Neural cell (in vitro differentiated cells): ENCODE measurements at regions not wholly inside any gene's neighbourhood (a gene's known extent, or its start where the extent isn't known, plus 50 kb on each side); places are given as distances from the start of the nearest gene placed in this dataset.

Source experiments
- H2AFZ ChIP-seq: fragments of 200-600, 300-800 bp; sonication (generic), shearing (Covaris generic); 2 replicates; pipeline ENCODE4 v1.6.0; 2014; ENCODE audit warnings: low read depth, mild to moderate bottlenecking, antibody characterized with exemption, low read length, moderate library complexity
- H3F3A ChIP-seq: fragments of 200-600 bp; shearing (Covaris generic); 2 replicates; pipeline ENCODE4 v1.6.1; 2016; ENCODE audit warnings: mild to moderate bottlenecking, moderate library complexity, mixed read lengths, antibody characterized with exemption, low read length; ENCODE audit not compliant: insufficient read depth, poor library complexity, severe bottlenecking
- H3K27ac ChIP-seq: fragments of 200-600, 300-800 bp; sonication (generic), shearing (Covaris generic); 2 replicates; pipeline ENCODE4 v1.5.1; 2014; ENCODE audit warnings: mild to moderate bottlenecking, low read length, moderate library complexity
- H3K27me3 ChIP-seq: fragments of 300-800, 200-600 bp; sonication (generic), shearing (Covaris generic); 2 replicates; pipeline ENCODE4 v1.6.0; 2014; ENCODE audit warnings: mild to moderate bottlenecking, low read depth, low read length, moderate library complexity; ENCODE audit not compliant: insufficient read depth
- H3K36me3 ChIP-seq: fragments of 300-800, 200-600 bp; sonication (generic), shearing (Covaris generic); 2 replicates; pipeline ENCODE4 v1.5.1; 2014; ENCODE audit warnings: mild to moderate bottlenecking, antibody characterized with exemption, low read length, moderate library complexity; ENCODE audit not compliant: insufficient read depth
- H3K4me2 ChIP-seq: fragments of 300-800, 200-600 bp; sonication (generic), shearing (Covaris generic); 2 replicates; pipeline ENCODE4 v1.6.0; 2014; ENCODE audit warnings: mild to moderate bottlenecking, low read length
- H3K4me3 ChIP-seq: fragments of 300-800, 200-600 bp; sonication (generic), shearing (Covaris generic); 2 replicates; pipeline ENCODE4 v1.5.1; 2014; ENCODE audit warnings: mild to moderate bottlenecking, low read length, moderate library complexity
- H3K79me2 ChIP-seq: fragments of 200-600 bp; shearing (Covaris generic); replicated peaks from 2 replicates; pipeline ENCODE4 v1.6.0; 2014; ENCODE audit warnings: mild to moderate bottlenecking, low read length, moderate library complexity; ENCODE audit not compliant: insufficient read depth
- H3K9ac ChIP-seq: fragments of 300-800, 200-600 bp; sonication (generic), shearing (Covaris generic); 2 replicates; pipeline ENCODE4 v1.6.1; 2016; ENCODE audit warnings: mild to moderate bottlenecking, low read length, mixed read lengths
- H3K9me2 ChIP-seq: fragments of 200-600 bp; shearing (Covaris generic); 2 replicates; pipeline ENCODE4 v1.6.1; 2016; ENCODE audit warnings: mild to moderate bottlenecking, low read length, mixed read lengths; ENCODE audit not compliant: insufficient read depth
- H3K9me3 ChIP-seq: fragments of 200-600, 300-800 bp; sonication (generic), shearing (Covaris generic); 2 replicates; pipeline ENCODE4 v1.6.1; 2016; ENCODE audit warnings: mild to moderate bottlenecking, mixed run types, low read length, moderate library complexity, mixed read lengths
- H4K20me1 ChIP-seq: fragments of 200-600 bp; shearing (Covaris generic); 2 replicates; pipeline ENCODE4 v1.6.1; 2016; ENCODE audit warnings: mild to moderate bottlenecking, mixed run types; ENCODE audit not compliant: insufficient read depth
- EP300 ChIP-seq: fragments of 450-650 bp; conservative IDR thresholded peaks from 2 replicates; pipeline ENCODE4 v1.6.1; 2014; ENCODE audit warnings: antibody characterized with exemption, mild to moderate bottlenecking, moderate library complexity; ENCODE audit not compliant: poor library complexity, severe bottlenecking
- EZH2 ChIP-seq: fragments of 200-600, 300-800 bp; shearing (Covaris generic), sonication (generic); IDR thresholded peaks from 2 replicates; pipeline ENCODE4 v1.6.1; 2014; ENCODE audit warnings: antibody characterized with exemption, low read length, borderline replicate concordance, mild to moderate bottlenecking; ENCODE audit not compliant: insufficient read depth, poor library complexity, severe bottlenecking
- MXI1 ChIP-seq: fragments of 450-650 bp; conservative IDR thresholded peaks from 2 replicates; pipeline ENCODE4 v1.6.1; 2014; ENCODE audit warnings: antibody characterized with exemption, mild to moderate bottlenecking; ENCODE audit not compliant: poor library complexity, severe bottlenecking
- POLR2AphosphoS5 ChIP-seq: IDR thresholded peaks from 2 replicates; pipeline ENCODE4 v1.6.1; 2012
- RAD21 ChIP-seq: fragments of 450-650 bp; conservative IDR thresholded peaks from 2 replicates; pipeline ENCODE4 v1.6.1; 2014; ENCODE audit warnings: antibody characterized with exemption, mild to moderate bottlenecking, moderate library complexity
- SMC3 ChIP-seq: fragments of 450-650 bp; conservative IDR thresholded peaks from 2 replicates; pipeline ENCODE4 v1.6.1; 2014; ENCODE audit warnings: antibody characterized with exemption, mild to moderate bottlenecking, moderate library complexity; ENCODE audit not compliant: poor library complexity
- TAF1 ChIP-seq: IDR thresholded peaks from 2 replicates; pipeline ENCODE4 v1.6.1; 2012; ENCODE audit warnings: low read depth
- TF ChIP-seq, protein P1 (sequence below): fragments of 450-650 bp; IDR thresholded peaks from 2 replicates; pipeline ENCODE4 v1.5.1; 2014; ENCODE audit warnings: antibody characterized with exemption, mild to moderate bottlenecking, moderate library complexity; ENCODE audit not compliant: poor library complexity, severe bottlenecking
- TF ChIP-seq, protein P2 (sequence below): IDR thresholded peaks from 2 replicates; pipeline ENCODE4 v1.6.1; 2012; ENCODE audit warnings: borderline replicate concordance

DNA sequence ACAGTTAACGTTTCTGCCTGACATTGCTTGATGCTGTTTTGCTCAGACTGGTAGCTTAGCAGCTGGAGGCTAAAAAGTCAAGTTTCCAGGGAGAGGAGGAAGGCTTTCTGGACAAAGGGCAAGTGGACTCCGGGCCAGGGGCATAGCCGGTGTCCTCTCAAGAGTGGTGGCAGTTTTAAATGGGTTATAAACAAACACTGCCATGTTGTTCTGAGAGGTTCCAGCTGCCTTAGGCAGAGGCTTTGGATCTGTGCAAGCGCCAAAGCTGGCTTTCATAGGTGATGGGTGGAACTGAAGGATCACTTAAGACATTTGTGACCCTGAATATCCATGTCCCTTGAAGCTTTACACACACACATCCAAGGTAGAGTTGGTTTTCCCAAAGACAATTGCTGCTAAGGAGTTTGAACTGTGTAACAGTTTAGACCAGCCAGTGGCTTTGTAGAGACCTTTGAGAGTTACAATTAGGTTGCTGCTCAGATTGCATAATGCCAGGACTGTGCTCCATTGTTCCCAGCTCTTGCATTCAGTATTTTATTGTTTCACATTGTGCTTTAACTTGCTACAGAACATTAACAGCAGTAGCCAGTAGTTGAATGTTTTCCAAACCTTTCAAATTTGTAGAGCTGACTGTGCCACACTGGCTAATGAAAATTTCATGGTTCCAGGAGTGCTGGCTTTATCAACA, 54.1 kb upstream of the AP1S2 start:
- Histone ChIP-seq H3K4me3 (no peak overlapping the region), H3K9ac (no peak overlapping the region), H3K36me3 (no peaks in the 10 kb centered on the region), H3K9me3 (no peaks in the 10 kb centered on the region), H3K4me2 (no peak overlapping the region), H3K27ac (no peak overlapping the region), H3K27me3 (no peaks in the 10 kb centered on the region), H3F3A (no peaks in the 10 kb centered on the region), H2AFZ (no peak overlapping the region), H3K79me2 (no peaks in the 10 kb centered on the region), H3K9me2 (no peaks in the 10 kb centered on the region), H4K20me1 (no peaks in the 10 kb centered on the region)
- TF ChIP-seq RAD21 = no peak
- TF ChIP-seq, protein P1, sequence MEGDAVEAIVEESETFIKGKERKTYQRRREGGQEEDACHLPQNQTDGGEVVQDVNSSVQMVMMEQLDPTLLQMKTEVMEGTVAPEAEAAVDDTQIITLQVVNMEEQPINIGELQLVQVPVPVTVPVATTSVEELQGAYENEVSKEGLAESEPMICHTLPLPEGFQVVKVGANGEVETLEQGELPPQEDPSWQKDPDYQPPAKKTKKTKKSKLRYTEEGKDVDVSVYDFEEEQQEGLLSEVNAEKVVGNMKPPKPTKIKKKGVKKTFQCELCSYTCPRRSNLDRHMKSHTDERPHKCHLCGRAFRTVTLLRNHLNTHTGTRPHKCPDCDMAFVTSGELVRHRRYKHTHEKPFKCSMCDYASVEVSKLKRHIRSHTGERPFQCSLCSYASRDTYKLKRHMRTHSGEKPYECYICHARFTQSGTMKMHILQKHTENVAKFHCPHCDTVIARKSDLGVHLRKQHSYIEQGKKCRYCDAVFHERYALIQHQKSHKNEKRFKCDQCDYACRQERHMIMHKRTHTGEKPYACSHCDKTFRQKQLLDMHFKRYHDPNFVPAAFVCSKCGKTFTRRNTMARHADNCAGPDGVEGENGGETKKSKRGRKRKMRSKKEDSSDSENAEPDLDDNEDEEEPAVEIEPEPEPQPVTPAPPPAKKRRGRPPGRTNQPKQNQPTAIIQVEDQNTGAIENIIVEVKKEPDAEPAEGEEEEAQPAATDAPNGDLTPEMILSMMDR = no peak
- TF ChIP-seq POLR2AphosphoS5 = no peak
- TF ChIP-seq EP300 = no peak
- TF ChIP-seq, protein P2, sequence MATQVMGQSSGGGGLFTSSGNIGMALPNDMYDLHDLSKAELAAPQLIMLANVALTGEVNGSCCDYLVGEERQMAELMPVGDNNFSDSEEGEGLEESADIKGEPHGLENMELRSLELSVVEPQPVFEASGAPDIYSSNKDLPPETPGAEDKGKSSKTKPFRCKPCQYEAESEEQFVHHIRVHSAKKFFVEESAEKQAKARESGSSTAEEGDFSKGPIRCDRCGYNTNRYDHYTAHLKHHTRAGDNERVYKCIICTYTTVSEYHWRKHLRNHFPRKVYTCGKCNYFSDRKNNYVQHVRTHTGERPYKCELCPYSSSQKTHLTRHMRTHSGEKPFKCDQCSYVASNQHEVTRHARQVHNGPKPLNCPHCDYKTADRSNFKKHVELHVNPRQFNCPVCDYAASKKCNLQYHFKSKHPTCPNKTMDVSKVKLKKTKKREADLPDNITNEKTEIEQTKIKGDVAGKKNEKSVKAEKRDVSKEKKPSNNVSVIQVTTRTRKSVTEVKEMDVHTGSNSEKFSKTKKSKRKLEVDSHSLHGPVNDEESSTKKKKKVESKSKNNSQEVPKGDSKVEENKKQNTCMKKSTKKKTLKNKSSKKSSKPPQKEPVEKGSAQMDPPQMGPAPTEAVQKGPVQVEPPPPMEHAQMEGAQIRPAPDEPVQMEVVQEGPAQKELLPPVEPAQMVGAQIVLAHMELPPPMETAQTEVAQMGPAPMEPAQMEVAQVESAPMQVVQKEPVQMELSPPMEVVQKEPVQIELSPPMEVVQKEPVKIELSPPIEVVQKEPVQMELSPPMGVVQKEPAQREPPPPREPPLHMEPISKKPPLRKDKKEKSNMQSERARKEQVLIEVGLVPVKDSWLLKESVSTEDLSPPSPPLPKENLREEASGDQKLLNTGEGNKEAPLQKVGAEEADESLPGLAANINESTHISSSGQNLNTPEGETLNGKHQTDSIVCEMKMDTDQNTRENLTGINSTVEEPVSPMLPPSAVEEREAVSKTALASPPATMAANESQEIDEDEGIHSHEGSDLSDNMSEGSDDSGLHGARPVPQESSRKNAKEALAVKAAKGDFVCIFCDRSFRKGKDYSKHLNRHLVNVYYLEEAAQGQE = no peak
- TF ChIP-seq SMC3 = no peak
- TF ChIP-seq EZH2 = no peak
- TF ChIP-seq TAF1 = no peak
- no peak for TF ChIP-seq MXI1

DNA sequence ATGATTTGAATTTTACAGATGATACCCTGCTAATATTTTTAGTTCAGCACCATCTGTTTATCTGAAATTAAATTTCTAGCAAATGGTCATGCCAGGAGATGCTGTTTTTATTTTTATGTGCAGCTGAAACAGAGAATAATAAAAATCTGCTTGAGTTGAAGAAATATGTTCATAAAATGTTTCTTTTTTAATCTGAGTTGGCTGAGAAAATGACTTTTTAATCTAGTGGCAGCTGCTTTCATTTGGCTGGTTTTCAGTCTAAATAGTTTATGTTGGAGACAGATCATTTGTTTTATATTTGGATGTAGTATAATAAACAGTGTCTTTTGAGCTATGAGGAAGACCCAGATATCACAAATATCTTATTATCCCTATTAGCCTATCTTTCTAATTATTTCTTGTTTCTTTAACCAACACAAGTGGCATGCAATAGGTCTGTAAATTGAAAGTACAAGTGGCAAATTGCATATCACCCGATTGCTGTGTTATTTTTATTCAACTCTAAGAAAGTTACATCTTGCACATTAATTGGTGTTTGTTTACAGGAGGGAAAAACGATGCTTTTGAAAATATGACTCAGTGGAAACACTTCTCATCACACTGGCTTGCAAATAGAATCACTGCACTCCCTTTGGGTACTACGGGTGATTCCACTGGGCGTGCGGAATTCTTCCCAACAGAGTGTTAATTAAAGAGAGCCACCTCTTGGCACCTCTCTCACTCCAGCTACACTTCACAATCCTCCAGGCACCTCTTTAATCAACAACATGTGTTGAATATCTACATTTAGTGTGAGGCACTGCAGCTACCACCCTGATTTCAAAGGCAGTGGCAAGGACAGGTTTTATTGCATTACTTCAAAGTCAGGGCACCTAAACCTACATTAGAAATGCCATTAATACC, 51.7 kb upstream of the AP1S2 start:
- Histone ChIP-seq H3K36me3 (no peaks in the 10 kb centered on the region), H3K9me2 (no peaks in the 10 kb centered on the region), H3K27me3 (no peaks in the 10 kb centered on the region), H3K4me2 (no peak overlapping the region), H3F3A (no peaks in the 10 kb centered on the region), H3K27ac (no peak overlapping the region), H3K9me3 (no peaks in the 10 kb centered on the region), H2AFZ (no peak overlapping the region), H3K4me3 (no peak overlapping the region), H4K20me1 (no peaks in the 10 kb centered on the region), H3K79me2 (no peaks in the 10 kb centered on the region), H3K9ac (no peak overlapping the region)
- TF ChIP-seq EP300 (no peak), MXI1 (no peak), EZH2 (no peak), RAD21 (no peak), POLR2AphosphoS5 (no peak), TAF1 (no peak), SMC3 (no peak)
- TF ChIP-seq, protein P2 = no peak
- TF ChIP-seq, protein P1 = no peak
